NT2/D1 (cell line): ENCODE measurements at regions not wholly inside any gene's neighbourhood (a gene's known extent, or its start where the extent isn't known, plus 50 kb on each side); places are given as distances from the start of the nearest gene placed in this dataset.

Source experiments
- SUZ12 ChIP-seq: IDR thresholded peaks from 2 replicates; pipeline ENCODE4 v1.6.1; 2011; ENCODE audit not compliant: insufficient read length, insufficient read depth; ENCODE audit errors: extremely low read depth
- YY1 ChIP-seq: IDR thresholded peaks from 2 replicates; pipeline ENCODE4 v1.6.1; 2011; ENCODE audit not compliant: insufficient read length, insufficient read depth
- ZNF274 ChIP-seq: IDR thresholded peaks from 2 replicates; pipeline ENCODE4 v1.6.1; 2011; ENCODE audit warnings: mild to moderate bottlenecking, low read depth, low read length

DNA sequence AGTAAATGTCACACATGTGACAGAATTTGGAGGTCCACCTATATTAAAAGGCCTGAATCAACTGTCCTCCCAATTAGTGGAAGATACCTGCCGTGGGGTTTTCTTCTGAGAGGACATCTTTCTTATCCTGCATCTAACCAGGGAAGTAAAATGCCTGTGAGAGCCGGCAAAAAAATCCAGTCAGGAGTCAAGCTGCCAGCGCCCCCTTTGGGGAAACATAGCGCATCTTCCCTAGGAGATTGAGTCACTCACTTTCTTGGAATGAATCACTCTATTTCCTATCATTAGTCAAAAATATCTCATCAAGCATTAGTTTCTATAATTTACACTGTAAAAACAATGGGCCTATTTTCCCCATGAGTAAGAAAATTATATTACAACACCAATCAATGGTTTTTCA, 66.4 kb upstream of the ANK3 start:
- TF ChIP-seq SUZ12 (no peak), YY1 (no peak), ZNF274 (no peak)
